Inferior parietal cortex (tissue), 1 donor: ENCODE measurements at regions not wholly inside any gene's neighbourhood (a gene's known extent, or its start where the extent isn't known, plus 50 kb on each side); places are given as distances from the start of the nearest gene placed in this dataset.
A peak's percentile ranks its signal among the peaks of the same experiment; 100 is the strongest.

Source experiments
- DNase-seq: peaks from one replicate; pipeline ENCODE4 v3.0.0-alpha.2; 2016; ENCODE audit errors: extremely low spot score

DNA sequence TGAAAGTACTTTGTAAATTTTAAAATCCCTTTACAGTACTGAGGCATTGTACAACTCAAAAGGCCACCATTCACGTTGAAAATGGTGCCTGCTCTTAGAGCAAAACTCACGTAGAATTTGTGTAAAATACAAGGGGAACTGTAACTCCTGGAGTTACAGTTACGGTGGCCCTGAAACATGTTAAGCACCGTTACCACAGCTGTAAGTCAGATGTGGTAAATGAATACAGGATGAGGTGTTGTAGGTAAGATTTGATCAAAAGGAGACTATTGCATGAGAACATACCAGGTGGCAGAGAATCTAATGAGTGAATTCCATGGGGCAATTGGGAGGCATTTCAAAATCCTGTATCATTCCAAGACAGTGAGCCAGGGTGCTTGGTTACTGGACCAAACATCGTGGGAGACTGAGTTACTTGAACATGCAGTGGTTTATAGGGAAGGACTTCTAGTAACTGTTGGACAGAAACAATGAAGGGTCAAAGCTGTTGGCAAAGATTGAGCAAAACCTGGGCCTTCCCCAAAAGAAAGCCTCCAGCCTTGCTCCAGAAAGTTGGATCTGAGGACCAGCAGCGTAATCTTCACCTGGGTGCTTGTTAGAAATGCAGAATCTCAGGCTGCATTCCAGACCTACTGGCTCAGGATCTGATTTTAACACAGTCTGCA is 535.8 kb upstream of the POU3F3 start:
- DNase-seq, result no peak

DNA sequence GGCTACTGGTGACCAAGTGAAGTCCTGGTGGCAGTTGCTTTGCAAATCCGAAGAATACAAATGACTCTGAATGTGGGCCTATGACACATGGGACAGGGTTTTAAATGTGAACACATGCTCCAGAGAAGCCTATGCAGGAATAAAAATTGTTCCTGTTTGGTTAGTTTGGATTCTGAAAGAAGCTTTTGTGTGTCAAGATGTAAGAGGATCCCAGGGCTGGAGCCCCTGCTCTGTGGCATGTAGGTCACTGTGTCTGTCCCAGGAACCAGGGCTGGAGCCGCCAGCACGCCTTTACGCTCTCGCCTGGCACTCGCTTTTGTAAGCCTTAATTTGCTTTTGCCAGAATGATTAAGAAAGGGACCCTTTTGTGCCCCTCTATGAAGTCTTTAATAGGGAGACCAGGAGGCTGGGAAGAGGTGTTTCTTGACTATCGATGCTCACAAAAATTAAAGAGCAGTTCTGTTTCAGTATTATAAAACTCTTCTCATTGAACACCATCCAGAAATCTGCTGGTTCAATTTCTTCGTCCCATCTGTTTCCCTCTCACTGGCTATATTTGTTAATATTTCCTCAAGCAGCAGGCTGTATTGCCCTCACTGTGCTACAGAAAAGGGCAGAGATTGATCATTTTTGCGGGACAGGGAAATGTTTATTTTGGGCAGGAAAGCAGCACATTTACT is 532.7 kb upstream of the POU3F3 start:
- DNase-seq, result peak; percentile 13

DNA sequence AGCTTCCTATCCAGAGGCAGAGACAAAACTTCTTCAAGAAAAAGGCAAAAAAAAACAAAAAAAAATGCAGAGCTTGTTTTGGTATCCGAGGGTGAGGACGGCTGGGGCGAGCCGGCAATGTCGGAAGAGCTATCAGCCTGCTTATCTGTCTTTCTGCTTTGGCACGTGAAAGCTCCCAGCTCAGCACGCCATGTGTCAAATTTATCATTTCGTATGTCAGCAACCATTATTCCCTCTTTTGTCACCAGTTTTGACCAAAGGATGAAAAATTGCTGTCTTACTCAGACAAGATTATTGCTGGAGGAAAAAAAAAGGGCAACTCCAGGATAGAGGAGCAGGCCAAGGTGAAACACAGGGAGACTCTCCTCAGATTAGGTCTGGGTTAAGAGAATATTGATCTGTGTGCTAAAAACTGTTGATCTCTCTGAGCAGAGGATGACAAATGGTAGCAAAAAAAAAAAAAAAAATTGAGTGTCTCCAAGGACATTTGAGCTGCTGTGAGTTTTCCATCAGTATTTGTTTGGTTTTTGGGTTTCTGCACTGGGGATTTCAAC is 532.0 kb upstream of the POU3F3 start:
- no peak for DNase-seq

DNA sequence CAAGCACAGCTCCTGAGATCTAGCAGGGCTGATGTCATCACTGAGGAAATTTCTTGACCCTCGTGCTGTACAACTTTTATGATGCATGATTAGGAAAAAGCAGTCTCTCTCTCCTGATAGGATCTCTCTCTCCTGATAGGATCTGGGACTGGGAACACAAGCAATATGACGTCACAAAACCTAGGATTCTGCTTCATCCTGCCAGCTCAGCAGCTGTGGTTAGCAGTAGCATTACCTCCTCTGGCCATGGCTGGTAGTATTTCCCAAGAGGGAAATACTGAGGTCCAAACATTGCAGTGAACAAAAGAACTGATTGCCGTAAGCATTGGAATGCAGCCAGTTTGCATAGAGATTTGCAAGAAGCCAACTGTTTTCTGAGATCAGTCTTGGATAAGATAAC is 521.2 kb upstream of the POU3F3 start:
- peak; percentile 5 for DNase-seq

DNA sequence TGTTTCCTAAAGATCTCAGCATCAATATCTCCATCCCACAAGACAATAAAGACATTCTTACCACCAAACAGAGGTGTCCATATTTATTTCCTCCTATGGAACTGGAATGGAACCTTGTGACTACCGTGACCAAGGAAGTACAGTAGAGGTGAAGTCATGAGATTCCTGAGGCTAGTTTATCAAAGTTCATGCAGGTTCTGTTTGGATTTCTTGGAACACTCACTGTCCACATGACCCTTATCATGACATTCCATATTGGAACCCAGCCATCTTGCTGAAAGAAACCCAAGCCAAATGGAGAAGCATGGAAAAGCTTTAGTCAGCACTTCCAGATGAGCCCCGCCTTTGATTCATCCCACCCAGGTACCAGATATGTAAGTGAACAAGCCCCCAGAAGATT is 516.0 kb upstream of the POU3F3 start:
- DNase-seq, result no peak

DNA sequence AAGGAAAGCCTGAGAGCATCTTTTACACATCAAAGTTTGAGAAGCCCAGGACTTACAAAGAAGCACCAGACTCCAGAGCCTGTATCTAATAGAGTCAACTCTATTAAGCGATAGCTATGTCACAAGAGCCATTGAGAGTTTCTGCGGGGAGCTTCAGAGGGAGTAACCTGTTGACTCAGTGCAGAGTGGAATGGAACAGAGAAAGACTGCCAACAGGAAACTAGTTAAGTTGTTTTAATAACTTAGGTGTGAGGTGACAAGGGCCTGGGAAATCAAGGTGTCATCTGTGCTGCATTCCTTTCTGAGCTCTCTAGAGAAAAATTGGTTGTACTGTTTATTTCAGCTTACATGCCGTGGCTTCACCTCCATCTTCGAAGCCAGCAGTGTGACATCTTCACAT is 513.8 kb upstream of the POU3F3 start:
- no peak for DNase-seq

DNA sequence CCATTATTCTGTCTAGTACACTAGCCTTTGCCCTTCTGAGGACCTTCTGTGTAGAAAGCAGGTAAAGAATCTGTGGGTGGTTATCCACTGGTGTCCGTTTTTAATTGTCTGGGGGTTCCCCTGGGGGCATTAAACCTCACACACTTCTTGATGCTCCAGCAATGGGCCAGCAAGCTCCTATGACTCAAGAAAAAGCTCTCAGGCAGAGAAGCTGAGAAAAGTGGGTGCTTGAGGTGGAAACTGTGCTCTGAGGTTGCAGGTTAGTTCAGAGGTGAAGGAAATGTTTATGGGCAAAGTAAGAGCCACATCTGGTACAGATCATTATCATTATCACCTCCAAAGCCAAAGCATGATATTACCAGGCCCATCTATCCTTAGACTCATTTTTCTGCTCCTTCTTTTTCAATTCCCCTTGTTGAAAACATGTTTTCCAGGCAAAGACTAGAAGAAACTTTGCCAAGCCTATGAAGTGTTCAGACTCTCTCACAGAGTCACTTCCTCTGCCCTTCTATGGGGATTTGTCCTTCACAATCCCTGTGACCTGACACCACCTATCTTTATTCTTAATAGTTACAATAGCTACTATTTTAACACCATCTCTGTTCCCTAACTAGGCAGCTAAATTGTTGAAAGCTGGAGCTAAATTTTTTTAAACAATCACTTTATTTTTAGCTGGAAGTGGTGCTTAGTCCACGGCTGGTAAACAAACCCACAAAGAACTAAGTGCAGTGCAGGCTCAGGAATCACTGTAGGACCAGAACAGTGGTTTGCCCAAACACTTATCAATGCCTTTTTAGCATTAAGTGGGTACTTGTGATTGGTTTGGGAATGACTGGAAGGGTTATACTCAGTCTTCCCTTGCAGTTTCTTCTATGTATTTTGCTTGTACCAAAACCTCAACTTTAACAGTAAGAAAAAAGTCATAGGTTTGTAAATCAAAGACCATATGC is 512.8 kb upstream of the POU3F3 start:
- no peak for DNase-seq

DNA sequence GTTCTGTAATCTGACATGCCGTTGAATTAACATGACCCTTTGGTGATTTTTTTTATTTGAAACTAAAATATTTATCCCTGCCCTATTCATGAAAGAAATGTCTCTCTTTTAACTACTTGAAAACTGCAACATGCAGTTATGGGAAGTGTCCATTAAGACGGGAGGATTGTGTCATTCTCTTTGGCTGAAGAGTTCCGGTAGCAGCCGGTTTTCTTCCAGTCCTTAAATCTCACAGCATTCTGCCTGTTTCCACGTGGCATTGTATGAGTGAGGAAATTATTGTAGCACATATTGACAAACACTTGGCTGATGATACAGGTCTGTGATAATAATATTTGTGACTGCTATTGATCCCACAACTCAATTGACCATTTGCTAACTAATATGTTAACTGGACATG is 509.6 kb upstream of the POU3F3 start:
- no peak for DNase-seq

DNA sequence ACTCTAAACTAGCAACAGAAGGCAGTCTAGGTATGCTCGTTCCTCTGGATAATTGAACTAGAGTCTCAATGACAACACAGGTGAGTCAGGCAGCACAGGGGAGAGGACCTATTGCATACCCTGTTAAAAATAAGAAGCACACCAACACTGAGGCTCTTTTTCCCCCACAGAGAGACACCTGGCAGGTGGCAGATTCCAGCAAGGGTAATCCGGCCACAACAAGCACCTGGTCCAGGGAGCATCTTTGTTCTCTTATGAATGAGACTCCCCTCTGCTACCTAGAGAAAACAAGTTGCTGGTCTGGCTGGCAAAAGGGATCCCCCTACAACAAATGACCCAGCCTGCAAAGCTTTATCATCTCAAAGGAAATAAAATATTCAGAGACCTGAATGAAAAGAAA is 508.9 kb upstream of the POU3F3 start:
- no peak for DNase-seq

DNA sequence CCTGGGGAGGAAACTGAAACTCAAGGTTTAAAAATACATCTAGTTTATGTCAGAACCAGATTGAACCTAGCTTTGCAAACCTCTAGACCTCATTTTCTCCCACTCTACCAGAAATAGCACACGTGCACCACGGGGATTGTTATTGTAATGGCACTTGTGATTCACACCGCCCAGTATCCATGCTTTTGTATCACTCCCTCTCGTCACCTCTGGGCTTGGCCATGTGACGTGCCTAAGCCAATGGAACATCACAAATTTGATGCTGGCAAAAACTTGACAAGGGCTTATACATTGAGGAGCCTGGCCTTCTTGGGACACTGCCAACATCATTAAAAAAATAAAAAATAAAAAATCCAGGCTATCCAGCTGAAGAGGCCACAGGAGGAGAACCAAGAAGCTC is 495.8 kb upstream of the POU3F3 start:
- DNase-seq, result no peak

DNA sequence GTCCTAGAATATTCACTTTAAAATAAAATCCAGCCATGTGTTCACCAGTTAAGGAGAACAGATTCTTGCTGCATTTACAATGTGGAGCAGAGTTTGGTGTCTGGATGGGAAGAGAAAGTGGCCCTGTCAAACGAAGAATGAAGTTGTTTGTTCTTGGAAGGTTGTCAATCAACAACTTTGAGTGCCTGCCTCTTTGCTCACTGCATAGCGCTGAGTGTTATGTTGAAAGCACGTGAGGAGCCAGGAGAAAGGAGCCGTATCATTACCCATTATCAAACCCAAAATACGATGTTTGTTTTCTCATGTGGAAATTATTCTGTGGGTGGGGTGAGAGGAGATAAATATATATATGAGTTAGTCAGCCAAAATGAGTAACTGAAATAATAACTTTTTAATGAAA is 492.5 kb upstream of the POU3F3 start:
- no peak for DNase-seq

DNA sequence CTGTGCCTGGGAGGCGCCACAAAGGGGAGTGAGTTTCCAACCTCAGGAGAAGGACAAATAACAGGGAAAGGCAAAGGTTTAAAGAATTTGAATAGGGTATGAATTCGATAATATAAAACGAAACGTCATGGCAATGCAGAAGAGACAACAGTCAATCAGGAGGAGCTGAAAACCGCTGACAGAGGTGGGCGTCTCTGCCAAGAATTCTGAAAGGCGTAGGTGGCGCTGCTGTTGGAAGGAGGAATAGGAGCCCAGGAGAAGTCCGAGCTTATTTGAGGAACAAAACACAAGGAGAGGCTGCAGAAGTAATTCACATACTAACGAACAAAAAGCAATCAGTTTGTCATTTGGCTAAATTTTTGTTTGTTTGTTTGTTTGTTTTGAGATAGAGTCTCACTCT is 485.8 kb upstream of the POU3F3 start:
- no peak for DNase-seq

DNA sequence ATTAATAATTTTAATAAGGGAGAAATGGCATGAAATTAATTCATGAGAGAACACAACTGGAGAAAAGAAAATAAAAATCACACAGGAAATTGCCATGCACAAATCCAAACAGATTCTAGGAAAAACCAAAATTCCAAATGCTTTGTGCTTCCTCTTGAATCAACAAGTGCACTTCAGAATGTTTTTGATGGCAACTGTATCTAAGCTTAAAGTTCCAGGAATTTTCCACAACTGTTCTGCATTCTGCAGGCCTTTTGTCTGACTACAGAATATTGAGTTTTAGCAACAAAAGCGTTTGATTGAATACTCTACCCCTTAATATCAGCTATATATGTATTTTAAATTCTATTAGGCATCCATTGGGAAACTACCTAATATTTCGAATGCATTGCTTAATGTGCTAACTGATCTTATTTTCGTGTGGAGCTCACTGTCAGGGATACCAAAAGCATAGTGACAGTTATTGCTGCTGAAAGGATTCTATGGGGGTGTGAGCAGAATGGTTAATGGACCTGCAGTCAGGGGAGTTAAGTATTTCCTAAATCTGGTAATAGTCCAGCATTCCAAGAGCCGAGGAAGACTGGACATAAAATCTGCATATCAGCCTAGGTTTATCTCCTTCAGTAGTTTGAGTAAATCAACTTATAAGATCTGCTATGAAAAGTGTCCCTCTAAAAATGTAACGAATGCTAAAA is 482.7 kb upstream of the POU3F3 start:
- no peak for DNase-seq

DNA sequence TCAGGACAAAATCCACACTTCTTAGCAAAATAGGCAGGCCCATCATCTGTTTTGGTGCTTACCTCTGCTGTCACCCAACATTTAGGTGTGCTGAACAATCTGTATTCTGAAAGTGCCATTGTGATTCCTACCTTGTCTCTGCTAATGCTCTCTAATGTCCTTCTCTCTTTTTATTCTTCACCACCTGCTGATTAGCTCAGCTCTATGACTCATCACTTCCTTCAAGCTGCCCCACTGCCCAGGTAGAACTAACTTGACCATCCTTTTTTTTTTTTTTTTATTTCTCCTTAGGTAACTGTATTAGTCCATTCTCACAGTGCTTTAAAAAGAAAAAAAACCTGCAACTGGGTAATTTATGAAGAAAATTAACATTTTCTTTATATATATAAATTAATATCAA is 478.7 kb upstream of the POU3F3 start:
- DNase-seq, result no peak

DNA sequence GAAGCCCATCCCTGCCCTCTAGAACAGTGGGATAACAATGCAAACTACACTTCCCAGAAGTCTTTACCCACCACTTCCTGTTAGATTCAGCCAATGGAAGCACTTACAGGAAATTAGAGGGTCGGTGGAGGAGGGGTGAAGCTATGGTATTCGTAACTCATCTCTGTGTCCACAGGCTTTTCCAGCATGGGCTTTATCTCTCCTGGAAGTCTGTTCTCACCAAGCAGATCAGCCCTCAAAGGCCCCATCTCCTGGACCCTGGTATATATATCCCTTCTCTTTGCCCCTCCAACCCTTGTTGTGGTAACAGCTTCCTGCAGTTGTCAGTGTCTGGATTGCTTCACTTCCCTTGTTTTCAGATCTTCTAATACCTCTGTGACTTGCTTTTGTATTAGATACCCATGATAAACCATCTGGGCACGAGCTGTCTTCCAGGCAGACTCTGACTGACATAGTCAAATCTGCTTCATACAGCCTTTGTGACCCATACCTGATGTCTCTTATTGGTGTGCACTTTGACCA is 475.0 kb upstream of the POU3F3 start:
- DNase-seq, result peak; percentile 90

DNA sequence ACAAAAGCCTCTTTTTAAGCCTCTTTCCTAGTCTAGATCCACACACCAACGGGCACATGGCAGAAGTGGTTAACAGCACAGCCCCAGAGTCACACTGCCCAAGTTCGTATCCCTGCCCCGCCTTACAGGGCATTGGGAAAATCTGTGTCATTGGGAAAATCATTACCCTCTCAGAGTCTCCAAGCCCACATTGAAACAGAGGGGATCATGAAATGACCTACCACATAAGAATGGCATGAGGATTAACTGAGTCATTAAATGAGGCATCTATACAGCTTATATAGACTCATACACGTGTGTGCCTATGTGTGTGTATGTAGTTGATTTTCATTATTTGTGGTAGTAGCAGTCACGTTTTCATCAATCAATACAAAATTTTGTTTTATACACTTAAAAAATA is 469.0 kb upstream of the POU3F3 start:
- DNase-seq, result no peak

DNA sequence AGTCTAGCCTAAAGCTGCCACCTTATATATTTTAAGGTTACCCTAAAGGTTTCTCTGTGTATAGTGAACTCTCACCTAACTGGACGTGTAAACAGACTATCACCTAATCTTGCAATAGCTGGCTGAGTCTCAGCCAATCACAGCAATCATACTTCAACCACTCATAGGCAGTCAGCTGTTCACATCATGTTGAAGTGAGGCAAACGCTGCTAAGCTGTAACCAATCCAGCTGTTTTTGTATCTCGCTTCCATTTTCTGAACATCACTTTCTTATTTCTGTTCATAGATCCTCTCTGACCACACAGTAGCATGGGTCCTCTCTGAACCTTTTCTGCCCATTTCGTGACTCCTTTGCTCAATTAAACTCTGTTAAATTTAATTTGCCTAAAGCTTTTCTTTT is 468.2 kb upstream of the POU3F3 start:
- no peak for DNase-seq

DNA sequence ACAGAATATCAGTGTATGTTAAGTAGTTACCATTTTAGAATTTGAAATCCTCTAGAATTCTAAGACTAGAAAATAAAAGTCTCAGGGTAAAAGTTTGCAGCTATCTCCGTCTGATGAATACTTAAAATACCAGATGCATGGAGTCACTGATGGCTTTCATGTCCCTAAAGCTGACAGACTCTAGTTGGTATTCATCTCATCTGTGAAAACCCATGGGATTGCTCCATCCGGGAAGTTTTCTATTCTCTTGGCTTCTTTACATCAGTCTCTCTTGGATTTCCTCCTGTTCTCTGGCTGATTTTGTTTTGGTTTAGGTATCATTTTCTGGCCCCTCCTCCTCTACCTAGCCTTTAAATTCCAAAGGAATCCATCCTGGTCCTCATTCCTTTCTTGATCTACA is 465.6 kb upstream of the POU3F3 start:
- DNase-seq, result no peak

DNA sequence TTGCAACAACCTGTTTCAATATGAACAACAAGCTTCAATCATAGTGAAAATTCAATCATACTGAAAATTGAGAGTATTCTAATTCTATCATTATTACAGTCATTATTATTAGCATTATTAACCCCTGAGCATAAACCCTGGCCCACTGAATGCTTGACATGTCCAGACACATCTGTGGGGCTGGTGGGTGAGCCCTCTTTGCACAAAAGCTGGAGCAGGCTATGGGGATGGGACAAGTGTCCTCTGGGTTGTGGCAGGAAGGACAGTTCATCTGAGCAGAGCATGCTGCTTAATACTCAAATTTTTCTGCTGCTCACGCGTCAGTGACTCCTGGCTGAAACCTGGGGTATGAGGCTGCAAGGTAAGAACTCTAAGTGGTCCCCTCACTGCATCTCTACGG is 451.1 kb upstream of the POU3F3 start:
- no peak for DNase-seq

DNA sequence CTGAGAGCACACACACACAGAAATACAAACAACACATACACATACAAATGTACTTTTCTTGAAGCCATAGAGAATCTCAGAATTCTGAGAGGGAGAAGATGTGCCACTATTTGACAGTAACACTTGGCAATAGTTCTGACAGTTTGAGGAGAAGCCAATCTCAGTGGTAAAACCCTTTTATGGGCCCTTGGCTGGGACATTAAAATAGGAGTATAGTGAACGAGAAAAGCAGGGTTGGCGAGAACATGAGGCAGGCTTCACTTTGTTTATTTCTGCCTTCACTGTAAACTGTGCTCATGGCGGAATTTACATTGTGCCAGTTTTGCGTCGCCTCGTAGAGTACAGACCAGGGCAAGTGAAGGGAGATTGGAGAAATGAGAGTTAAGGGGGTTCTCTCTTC is 449.4 kb upstream of the POU3F3 start:
- DNase-seq, result no peak

DNA sequence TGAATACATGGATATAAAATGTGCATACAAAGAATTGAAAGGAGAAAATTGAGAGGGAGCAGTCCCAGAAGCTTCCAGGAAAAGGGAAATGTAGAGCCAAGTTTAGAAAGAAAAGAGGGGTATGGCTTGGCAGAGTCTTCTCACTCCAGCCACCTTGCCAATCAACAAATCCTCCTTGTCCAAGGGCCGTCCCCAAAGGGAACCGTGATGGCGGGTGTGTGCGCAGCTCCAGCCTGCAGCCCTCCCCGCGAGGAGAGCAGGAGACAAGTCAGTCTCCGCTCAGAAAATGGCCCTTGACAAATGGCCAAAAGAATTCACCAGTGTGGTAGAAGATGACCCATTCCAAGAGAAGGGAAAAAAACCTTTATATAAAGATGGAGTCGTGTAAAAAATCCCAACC is 448.3 kb upstream of the POU3F3 start:
- no peak for DNase-seq
